Vagina (tissue), 2 donors: ENCODE measurements at regions not wholly inside any gene's neighbourhood (a gene's known extent, or its start where the extent isn't known, plus 50 kb on each side); places are given as distances from the start of the nearest gene placed in this dataset.

Experiments
- CTCF ChIP-seq, 3 experiments: fragments of 450-650 bp in 2 of 3; fragments of 200-600 bp in 1 of 3; sonication (generic) in 1 of 3; IDR thresholded peaks; one replicate each; pipeline ENCODE4 v1.5.1; 2017 to 2019; ENCODE audit warnings: antibody characterized with exemption in 3 of 3, mild to moderate bottlenecking in 2 of 3, moderate library complexity in 2 of 3
- POLR2A ChIP-seq, 2 donors: fragments of 450-650 bp; IDR thresholded peaks; one replicate each; pipeline ENCODE4 v1.6.1; 2017; ENCODE audit warnings: antibody characterized with exemption in 2 of 2, mild to moderate bottlenecking in 2 of 2, moderate library complexity in 2 of 2
- POLR2AphosphoS5 ChIP-seq, 2 donors: sonication (generic); formaldehyde crosslinking; IDR thresholded peaks; one replicate each; pipeline ENCODE4 v1.9.0; 2017; ENCODE audit warnings: antibody characterized with exemption in 2 of 2, mild to moderate bottlenecking in 2 of 2, low read depth in 1 of 2; ENCODE audit not compliant: insufficient read depth in 1 of 2

GRCh38 chr3:34155666-34156065 is 357.2 kb downstream of the PDCD6IP start:
- TF ChIP-seq POLR2AphosphoS5 (IDR thresholded peaks at IDR 0.05; ENCODE audit: insufficient read depth in 1 of 2, low read depth in 1 of 2) (no peak), POLR2A (IDR thresholded peaks at IDR 0.05) (no peak), CTCF (IDR thresholded peaks at IDR 0.05) (no peak)
